Hepatocyte (in vitro differentiated cells): ENCODE measurements at regions not wholly inside any gene's neighbourhood (a gene's known extent, or its start where the extent isn't known, plus 50 kb on each side); places are given as distances from the start of the nearest gene placed in this dataset.

Experiments used
- CTCF ChIP-seq: fragments of 200-600 bp; sonication (generic); IDR thresholded peaks from 2 replicates; pipeline ENCODE4 v1.5.1; 2016; ENCODE audit warnings: antibody characterized with exemption, mild to moderate bottlenecking; ENCODE audit not compliant: poor library complexity
- EZH2 ChIP-seq: fragments of 200-600 bp; sonication (generic); IDR thresholded peaks from 2 replicates; pipeline ENCODE4 v1.6.1; 2016; ENCODE audit warnings: antibody characterized with exemption, mild to moderate bottlenecking, borderline replicate concordance

- TF ChIP-seq CTCF = no peak
- no peak for TF ChIP-seq EZH2
Measured at GRCh38 chr12:46682148-46682547, 143.6 kb downstream of the SLC38A4 start.
